ENCODE measurements at regions not wholly inside any gene's neighbourhood (a gene's known extent, or its start where the extent isn't known, plus 50 kb on each side); places are given as distances from the start of the nearest gene placed in this dataset.

- TF ChIP-seq CTCF (IDR thresholded peaks at IDR 0.05) (no peak), POLR2A (IDR thresholded peaks at IDR 0.05) (no peak)
These were observed 514.2 kb downstream of the C6orf118 start for GRCh38 chr6:164795056-164795815.

Data from tibial nerve (tissue), 3 donors.